HG02798 (cell line): ENCODE measurements at regions not wholly inside any gene's neighbourhood (a gene's known extent, or its start where the extent isn't known, plus 50 kb on each side); places are given as distances from the start of the nearest gene placed in this dataset.

Source experiments
- ATAC-seq: cut with Tn5 transposase; IDR thresholded peaks from one replicate; pipeline ENCODE4 v1.9.1; 2021; ENCODE audit warnings: mild to moderate bottlenecking; ENCODE audit not compliant: unreplicated experiment, poor library complexity

GRCh38 chr13:76472916-76473315 is 413.3 kb downstream of the KCTD12 start:
- ATAC-seq: no peak

- no peak for ATAC-seq
Observed at GRCh38 chr13:76471486-76471885, 414.7 kb downstream of the KCTD12 start.

- no peak for ATAC-seq
Observed at GRCh38 chr13:76470991-76471390, 415.2 kb downstream of the KCTD12 start.

- ATAC-seq: no peak
Observed at GRCh38 chr13:76466043-76466442, 420.2 kb downstream of the KCTD12 start.

GRCh38 chr13:76463314-76463713 is 422.9 kb downstream of the KCTD12 start:
- no peak for ATAC-seq

GRCh38 chr13:76461999-76462398 is 424.2 kb downstream of the KCTD12 start:
- no peak for ATAC-seq

- no peak for ATAC-seq
Observed at GRCh38 chr13:76461484-76461883, 424.7 kb downstream of the KCTD12 start.

- no peak for ATAC-seq
Observed at GRCh38 chr13:76459863-76460262, 426.3 kb downstream of the KCTD12 start.

GRCh38 chr13:76455960-76456359 is 430.2 kb downstream of the KCTD12 start:
- no peak for ATAC-seq

GRCh38 chr13:76454991-76455390 is 431.2 kb downstream of the KCTD12 start:
- no peak for ATAC-seq

- ATAC-seq: no peak
Observed at GRCh38 chr13:76449716-76450115, 436.5 kb downstream of the KCTD12 start.

- no peak for ATAC-seq
Observed at GRCh38 chr13:76446191-76446590, 440.0 kb downstream of the KCTD12 start.

- ATAC-seq: peak; percentile 94
Observed at GRCh38 chr13:76440568-76440967, 445.6 kb downstream of the KCTD12 start.

- no peak for ATAC-seq
Observed at GRCh38 chr13:76439546-76439945, 446.7 kb downstream of the KCTD12 start.

- no peak for ATAC-seq
Observed at GRCh38 chr13:76438050-76438449, 448.2 kb downstream of the KCTD12 start.

GRCh38 chr13:76425935-76426334 is 460.3 kb downstream of the KCTD12 start:
- ATAC-seq: no peak

GRCh38 chr13:76421011-76421410 is 465.2 kb downstream of the KCTD12 start:
- ATAC-seq: no peak

- ATAC-seq: no peak
Observed at GRCh38 chr13:76418404-76418803, 467.8 kb downstream of the KCTD12 start.

GRCh38 chr13:76414320-76414719 is 471.9 kb downstream of the KCTD12 start:
- ATAC-seq: no peak

GRCh38 chr13:76406243-76406642 is 480.0 kb downstream of the KCTD12 start:
- ATAC-seq: no peak

- ATAC-seq: no peak
Observed at GRCh38 chr13:76398425-76398824, 487.8 kb downstream of the KCTD12 start.

- no peak for ATAC-seq
Observed at GRCh38 chr13:76397413-76397812, 488.8 kb downstream of the KCTD12 start.

GRCh38 chr13:76389321-76389720 is 496.9 kb downstream of the KCTD12 start:
- ATAC-seq: no peak
